Dedifferentiated amniotic fluid mesenchymal stem cell (primary cell): ENCODE measurements at regions not wholly inside any gene's neighbourhood (a gene's known extent, or its start where the extent isn't known, plus 50 kb on each side); places are given as distances from the start of the nearest gene placed in this dataset.

Experiments used
- DNase-seq: peaks from one replicate; pipeline ENCODE4 v3.0.0-alpha.2; 2016; ENCODE audit errors: extremely low spot score

- no peak for DNase-seq
Measured at GRCh38 chr20:24762791-24763350, 186.2 kb upstream of the CST7 start.

DNA sequence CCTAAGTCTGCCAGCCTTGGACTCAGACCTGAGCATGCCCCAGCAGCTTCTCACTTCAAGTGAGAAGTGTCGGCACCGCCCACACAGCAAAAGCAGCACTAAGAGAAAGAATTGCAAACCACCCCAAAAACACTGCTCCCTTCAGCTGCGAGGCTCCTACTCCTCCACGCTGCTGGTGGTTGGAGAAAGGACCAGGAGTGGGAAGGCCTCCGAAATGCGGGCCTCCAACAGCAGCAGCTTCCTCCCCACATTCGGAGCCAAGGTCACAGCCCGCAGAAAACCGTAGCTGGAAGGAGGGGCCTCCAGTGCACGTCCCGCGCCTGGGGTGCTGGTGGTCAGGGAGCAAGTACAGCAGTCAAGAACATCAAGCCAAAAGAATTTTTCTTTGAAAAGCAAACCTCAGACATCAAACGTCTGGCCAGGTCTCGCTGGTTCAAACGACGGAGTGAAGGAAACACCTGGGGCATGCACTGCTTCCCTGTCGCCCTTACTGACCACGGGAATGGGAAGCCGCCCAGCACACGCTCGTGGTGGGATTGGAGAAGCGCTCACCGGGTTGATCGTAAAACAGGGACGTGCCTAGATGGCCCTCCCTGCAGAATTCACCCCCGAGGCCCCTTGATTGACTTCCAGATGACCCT, 185.6 kb upstream of the CST7 start:
- DNase-seq = no peak

- no peak for DNase-seq
Measured at GRCh38 chr20:24764027-24764793, 184.9 kb upstream of the CST7 start.

DNA sequence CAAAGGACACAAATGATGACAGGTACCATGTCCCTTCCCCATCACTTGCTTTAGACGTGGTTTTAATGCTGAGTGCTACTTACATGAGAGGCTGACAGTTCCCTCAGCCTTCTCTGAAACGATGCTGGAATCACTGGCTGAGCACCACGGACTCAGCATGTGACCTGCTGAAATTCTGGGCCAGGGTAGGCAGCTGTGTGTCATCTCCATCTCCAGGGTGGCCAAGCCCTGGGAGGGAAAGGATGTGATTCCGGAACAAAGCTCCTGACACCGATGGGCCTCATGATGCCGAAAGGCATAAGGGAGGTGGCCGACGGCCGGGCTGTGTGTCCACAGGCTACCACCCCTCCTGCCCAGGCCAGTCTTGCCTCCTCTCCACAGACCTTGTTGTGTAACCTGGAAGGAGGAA, 184.3 kb upstream of the CST7 start:
- no peak for DNase-seq

GRCh38 chr20:24765316-24766142, 183.5 kb upstream of the CST7 start:
- no peak for DNase-seq

GRCh38 chr20:24766143-24766527, 182.9 kb upstream of the CST7 start:
- DNase-seq = no peak

- no peak for DNase-seq
Measured at GRCh38 chr20:24766826-24767622, 182.0 kb upstream of the CST7 start.

GRCh38 chr20:24767623-24768100, 181.4 kb upstream of the CST7 start:
- no peak for DNase-seq

DNA sequence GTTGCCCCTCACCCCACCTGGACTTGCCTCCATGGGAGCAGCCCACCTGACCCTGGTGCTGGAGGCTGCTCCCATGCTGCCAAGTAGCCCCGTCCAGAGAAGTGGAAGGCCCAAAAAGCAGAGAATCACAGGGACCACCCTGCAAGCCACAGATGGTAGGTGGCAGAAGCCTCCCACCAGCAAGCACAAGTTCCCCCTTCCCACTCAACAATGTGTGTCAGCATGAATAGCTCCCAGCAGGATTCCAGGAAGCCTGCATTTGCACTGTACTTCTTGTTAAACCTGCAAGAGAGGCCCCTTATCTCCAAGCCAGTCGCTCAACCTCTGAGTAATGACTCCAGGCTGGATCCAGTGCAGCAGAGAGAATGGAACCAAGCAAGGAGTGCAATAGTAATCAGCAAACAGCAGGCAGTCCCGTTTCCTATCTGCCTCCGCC, 180.8 kb upstream of the CST7 start:
- DNase-seq = no peak

- DNase-seq = no peak
Measured at GRCh38 chr20:24768713-24769601, 180.1 kb upstream of the CST7 start.

DNA sequence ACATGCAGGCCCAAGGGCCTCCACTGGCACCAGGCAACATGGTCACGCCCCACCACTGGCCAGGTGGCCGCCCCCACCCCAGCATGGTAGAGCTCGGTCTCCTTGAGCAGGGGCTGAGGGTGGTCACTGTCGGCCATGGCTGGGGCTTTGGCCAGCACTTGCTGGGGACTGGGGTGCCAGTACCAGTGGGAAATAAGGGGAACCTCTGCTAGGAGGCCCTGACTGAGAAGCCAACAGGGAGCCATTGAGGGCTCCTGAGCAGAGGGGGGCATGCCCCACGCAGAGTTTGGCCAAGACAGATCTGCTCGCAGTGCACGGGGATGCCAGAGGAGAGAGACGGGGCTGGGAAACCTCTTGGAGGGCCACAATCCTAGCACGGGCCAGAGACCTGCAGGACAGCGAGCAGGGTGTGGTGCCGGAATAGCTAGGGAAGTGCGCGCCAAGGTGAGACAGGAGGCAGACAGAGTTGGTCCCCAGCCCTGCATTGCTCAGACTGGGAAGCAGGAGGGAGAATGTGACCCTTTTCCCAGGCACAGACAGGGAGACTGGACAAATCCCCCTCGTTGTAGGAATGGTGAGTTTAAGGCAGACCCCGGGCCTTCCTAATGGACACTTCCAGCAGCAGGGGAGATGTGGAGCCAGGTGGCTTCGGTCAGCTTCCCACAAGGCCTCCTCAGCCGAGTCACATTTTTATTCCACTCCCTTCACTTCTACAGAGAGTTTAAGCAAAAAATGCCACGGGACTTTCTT, 179.0 kb upstream of the CST7 start:
- DNase-seq = no peak

DNA sequence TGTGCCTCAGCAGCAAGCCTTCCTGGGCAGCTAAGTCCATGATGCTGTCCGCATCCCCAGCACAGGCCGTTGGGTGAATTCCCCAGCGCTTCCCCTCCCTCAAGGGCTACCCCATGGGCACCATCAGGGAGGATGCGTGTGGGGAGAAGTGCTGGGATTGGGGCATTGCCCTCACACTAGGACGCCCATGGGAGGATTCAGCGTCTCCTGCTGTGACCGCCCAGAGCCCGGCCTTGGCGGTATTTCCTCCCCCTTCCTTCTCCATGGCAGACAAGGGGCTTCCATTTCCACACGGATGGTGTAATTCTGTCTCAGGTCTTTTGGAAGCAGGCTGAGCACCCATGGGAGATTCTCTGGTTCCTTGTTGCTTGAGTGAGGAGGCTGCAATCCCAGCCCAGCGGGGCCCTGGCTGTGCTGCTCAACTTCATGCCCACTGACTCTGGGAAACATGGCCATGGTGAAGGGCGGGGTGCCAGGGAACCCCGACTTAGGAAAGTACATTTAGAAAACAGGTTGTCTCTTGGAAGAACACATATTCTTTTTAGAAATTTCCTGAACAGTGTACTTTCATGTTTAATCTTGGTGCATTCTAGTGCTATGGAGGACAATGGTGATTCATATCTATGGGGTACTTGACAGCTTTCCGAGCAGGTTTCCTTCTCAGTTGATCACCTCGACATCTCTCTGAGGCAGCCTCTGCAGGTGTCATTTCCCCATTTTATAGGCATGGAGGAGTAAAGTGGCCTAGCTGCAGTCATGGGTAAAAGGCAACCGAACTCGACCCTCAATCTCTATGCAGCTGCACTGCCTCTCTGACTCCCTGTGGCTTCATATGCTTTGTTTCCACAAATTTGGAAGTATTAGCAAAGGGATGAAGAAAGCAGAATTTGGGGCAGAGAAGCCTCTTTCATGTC, 178.2 kb upstream of the CST7 start:
- DNase-seq = no peak

GRCh38 chr20:24771542-24772061, 177.5 kb upstream of the CST7 start:
- no peak for DNase-seq

DNA sequence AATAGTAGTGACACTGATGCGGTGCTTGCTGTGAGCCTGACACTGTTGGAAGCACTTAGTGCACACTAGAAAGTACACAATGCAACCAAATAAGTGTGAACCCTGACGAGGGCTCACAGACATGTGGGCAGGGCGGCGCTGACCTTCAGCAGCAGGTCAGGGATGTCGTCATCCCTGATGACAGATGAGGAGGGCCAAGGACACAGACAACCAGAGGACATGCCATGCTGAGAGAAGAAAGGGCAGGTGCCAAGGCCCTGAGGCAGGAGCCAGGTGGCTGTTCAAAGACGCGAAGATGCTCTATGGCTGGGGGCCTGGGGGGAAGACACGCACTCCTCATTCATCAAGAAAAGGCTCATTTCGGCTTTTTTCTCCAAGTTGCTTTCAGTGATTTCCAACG, 176.4 kb upstream of the CST7 start:
- DNase-seq = no peak

- no peak for DNase-seq
Measured at GRCh38 chr20:24773168-24773567, 175.9 kb upstream of the CST7 start.

DNA sequence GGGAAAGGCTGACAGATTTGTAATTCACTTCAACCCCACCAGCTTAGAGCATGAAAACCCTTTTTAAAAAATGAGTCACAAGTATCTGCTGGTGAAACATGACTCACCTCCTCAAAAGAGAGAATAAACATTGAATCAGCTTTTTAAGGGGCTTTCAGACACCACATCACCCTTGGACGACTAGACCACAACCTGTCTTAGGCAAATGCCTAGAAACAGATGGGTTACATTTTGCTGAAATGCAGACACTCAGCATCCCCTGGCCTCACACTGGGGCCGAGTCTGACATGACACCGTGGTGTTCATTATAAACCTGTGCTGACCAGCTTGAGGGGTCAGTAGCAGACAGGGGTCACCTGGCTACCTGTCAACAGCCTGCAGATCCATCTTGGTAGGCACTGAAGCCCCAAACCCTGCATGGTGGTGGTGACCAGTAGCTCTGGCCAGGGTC, 175.3 kb upstream of the CST7 start:
- DNase-seq = peak; percentile 26

DNA sequence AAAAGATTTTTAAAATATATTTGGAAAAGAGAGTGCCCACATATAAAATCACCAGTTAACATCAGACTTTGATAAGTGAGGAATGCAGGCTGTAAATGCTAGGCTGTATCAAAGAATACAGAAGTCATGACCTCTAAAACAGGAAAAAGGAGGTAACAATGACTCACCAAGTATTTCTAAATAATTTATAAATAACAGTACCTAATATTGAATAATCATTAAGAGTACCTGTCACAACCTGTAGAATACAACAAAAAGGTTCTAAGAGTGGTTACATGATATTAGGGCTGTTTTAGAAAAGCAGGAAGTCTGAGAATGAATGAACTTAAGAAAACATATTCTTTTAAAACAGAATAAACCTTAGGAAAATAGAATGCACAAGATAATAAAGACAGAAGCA, 173.1 kb upstream of the CST7 start:
- no peak for DNase-seq

GRCh38 chr20:24776755-24777271, 172.3 kb upstream of the CST7 start:
- DNase-seq = no peak
